Hematopoietic multipotent progenitor cell (in vitro differentiated cells): ENCODE measurements at regions not wholly inside any gene's neighbourhood (a gene's known extent, or its start where the extent isn't known, plus 50 kb on each side); places are given as distances from the start of the nearest gene placed in this dataset.
A peak's percentile ranks its signal among the peaks of the same experiment; 100 is the strongest.
"Not testable (repeated sequence)": the region's sequence is repeated elsewhere in the genome, so short reads cannot be mapped to it uniquely, and the experiment has no call there.

ENCODE experiments used
- DNase-seq, 3 donors: peaks; one replicate each; pipeline ENCODE4 v3.0.0-alpha.2; 2011 to 2015; ENCODE audit warnings: low read depth in 2 of 3, low spot score in 2 of 3

DNA sequence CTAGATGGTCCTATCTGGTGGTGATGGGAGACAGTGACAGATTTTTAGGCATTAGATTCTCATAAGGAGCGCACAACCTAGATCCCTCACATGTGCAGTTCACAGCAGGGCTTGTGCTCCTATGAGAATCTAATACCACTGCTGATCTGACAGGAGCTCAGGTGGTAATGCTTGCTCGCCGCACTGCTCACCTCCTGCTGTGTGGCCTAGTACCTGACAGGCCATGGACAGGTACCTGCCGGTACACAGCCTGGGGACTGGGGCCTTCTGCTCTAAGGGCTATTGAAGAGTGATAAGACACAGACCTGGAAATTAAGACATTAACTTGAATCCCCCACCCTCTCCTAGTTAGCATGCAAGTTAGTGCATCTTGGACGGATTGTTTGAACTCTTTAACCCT, 64.4 kb downstream of the KLRB1 start:
- not testable (repeated sequence) for DNase-seq

DNA sequence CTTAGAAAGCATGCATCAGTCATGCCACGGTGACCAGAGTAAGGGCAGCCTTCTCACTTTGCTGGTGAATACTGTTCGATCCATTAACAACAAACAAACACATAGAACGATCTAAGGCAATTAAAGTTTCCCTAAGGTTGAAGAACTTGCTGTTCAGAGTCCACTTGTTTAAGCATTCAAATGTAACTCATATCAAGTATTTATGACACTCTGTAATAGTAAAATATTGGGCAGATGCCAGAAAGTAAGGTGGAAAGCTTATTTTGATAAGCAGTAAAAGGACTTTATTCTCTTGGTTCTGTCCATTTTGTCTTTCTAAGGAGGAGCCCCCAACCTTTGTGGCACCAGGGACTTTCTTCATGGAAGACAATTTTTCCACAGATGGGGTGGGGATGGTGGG, 64.9 kb downstream of the KLRB1 start:
- DNase-seq, result not testable (repeated sequence)

DNA sequence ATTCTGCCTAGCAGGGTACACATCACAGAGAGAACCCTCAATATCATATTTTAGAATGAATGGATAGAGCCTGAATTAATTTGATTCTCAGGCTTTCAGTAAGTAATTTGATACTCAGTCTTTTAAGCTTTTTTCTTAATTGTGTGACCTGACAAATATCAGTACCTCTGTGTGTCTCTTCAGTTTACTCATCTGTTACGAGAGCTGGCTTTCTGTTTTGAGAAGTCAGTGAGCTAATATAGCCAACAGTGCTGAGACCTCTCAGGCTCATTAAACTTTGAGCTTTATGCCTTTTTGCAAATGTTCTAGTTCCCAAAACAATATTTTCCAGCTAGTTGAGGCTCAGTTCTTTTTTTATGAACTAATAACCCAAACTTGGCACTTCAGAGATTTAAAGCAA, 91.8 kb downstream of the KLRB1 start:
- DNase-seq, result not testable (repeated sequence)

DNA sequence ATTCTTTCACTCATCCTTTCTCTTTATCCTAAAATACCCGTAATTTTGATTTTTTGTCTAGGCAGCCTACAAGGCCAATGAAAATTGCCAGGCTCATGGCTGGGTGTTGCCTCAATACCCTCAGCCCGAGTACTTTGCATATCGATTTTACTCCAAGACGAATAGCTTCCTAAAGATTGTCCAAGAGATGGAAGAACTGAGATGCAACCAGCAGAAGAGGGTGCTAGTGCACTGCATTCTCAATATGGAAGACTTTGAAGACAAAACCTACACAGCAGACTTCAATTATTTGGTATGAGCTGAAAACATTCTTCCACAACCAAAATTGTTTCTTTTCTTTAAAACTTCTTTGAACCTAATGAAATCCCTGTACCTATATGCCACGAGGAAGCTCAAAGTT, 95.0 kb downstream of the KLRB1 start:
- not testable (repeated sequence) for DNase-seq

DNA sequence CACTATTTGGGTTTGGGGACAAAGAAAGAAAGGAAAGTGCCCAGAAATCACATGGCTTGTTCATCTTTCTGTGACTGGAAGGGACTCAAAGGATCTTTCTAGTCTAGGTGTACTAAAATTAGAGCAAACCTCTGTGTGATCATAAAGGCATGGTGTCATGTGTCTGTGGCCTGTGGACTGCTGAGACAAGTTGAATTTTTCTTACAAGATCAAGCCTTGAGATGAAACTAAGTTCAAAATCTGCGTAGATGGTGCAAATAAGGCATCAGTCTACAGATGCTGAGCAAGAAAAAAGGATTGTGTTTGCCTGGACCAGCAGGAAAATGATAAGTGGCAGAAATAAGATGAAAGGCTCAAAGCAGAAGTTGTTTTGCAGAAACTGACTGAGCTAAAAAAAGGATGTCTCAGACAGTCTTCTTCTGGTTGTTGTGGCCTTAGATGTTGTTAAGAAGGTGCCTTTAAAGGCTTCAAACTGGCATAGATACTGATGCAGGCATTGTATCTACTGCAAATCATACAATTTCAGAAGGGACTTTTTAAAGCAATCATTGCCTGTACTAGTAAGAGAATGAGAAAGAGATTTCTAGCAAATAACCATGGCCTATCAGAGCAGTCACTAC, 97.2 kb downstream of the KLRB1 start:
- DNase-seq, result not testable (repeated sequence)

DNA sequence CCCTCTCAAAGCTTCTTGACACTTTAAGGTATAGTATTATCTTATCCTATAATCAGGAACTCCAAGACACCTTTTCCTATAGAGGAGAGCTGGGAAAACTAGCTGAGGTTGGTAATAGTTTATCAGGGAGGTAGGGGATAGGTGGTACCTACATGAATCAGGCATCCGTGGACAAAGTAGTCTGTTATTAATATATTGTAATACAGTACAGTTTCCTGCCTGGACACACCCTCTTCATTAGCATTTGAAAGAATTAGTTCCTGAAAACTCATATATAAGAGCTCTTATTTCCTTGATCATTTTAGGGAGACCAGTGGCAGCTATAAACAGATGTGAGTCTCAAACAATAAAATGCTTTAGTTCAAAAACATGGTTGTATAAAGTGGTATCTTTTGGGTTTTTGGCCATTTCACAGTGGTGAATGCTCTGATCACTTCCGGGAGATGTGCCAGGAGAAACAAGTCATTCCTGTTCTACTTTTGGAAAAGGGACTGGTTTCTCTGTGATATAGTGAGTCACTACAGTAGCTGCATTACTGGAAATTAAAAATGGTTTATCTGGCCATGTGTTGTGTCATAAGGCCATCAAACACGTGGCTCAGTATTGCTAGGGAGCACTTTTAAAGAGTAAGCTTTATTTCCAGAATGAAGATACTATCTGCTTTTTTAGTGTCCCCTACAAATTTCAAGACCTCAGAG, 98.1 kb downstream of the KLRB1 start:
- DNase-seq, result no peak

DNA sequence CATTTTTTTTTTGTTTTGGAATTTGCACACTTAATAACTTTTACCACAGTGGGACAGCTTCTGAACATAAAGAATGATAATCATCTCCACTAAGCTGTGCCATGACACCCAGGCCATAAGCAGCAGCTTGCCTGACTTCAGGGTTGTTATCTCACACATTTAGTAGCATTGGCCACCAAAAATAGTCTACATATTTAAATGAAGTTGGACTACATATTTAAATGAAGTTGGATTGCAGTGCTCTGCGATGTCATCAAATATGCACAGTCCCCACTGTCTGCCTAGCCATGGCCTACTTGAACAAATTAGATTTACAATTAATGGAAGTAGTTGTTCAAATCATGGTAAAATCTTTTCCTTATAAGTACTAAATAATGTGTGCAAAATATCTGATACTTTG, 101.0 kb downstream of the KLRB1 start:
- DNase-seq, result no peak

DNA sequence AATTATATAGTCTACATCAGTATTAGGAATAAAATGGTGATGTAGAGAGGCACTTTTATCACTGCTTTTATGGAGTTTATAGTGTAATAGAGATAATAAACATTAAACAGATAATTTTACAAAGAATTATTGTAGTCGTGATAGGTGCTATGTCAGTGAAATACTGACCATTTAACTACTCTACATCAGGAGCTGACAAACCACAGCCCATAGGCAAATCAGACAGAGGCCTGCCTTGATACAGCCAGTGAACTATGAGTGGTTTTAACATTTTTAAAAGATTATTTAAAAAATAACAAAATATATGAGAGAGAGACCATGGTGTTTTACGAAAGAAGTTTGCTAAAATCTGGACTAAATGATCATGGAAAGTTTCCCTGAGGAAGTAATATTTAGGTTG, 104.3 kb downstream of the KLRB1 start:
- DNase-seq, result not testable (repeated sequence)

DNA sequence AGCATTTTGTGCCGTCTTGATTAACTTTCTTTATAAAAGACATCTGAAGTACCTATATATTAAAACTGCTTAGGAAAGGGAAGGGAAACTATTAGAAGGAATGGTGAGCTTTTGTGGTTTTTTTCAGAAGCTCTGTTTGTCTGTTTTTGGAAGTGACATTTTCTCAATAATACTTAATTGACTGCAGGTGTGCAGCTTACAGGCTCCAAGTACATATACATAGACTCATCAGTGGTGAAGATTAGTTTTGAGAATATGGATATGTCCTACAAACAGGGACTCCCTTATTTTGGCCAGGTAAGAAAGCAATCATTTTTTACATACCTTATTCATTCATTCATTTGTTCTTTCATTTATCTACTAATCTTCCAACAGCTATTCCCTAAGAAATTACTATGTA, 104.9 kb downstream of the KLRB1 start:
- DNase-seq, result not testable (repeated sequence)

DNA sequence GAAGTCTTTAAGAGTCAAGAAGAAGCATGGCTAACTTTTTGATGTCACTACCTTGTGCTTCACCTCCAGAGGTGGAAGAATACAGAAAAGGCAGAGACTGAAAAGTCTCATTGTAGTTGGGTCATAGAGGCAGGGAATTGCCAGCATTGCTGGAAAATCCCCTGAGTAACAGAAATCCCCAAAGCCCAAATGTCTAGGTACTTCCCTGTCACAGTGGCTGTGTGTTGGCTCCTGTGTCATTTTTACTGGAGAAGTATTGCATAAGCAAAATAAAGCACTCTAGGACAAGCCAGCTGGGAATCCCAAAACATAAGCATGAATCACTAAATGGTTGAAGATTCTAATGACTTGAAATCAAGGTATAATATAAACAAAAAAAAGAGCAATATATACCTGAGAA, 114.4 kb downstream of the KLRB1 start:
- not testable (repeated sequence) for DNase-seq

DNA sequence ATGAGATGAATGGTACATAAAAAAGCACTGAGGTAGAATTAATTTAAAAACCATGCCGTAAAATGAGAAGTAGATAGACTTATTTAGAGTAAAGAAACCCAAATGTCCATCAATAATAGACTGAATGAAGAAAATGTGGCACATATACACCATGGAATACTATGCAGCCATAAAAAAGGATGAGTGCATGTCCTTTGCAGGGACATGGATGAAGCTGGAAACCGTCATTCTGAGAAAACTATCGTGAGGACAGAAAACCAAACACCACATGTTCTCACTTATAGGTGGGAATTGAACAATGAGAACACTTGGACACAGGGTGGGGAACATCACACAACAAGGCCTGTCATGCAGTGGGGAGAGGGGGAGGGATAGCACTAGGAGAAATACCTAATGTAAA, 126.4 kb downstream of the KLRB1 start:
- DNase-seq, result not testable (repeated sequence)

DNA sequence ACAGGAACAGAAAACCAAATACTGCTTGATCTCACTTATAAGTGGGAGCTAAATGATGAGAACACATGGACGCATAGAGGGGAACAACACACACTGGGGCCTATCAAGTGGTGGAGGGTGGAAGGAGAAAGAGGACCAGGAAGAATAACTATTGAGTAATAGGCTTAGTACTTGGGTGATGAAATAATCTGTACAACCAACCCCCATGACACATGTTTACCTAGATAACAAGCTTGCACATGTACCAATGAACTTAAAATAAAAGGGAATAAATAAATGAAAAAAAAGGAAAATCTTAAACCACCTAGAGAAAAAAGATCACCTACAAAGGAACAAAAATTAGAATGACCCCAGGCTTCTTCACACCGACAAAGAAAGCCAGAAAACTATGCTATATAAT, 133.5 kb downstream of the KLRB1 start:
- DNase-seq, result not testable (repeated sequence)

DNA sequence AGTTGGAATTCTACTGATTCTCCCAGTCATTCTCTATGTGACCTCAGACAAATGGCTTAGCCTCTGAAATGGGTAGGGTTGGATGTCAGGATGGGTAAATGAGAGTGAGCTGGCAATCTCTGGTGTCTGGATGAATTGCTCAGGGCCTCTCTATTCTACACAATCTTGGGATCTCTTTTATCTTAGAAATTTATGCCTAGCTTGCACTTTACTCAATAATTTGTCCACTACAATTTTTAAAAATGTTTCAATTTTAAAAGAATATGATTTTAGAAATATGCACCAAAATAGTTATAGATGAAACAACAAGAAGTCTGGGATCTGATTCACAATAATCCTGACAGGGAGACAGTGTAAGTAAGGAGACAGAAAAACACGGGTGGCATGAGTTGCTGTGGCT, 134.1 kb downstream of the KLRB1 start:
- DNase-seq, result not testable (repeated sequence)

DNA sequence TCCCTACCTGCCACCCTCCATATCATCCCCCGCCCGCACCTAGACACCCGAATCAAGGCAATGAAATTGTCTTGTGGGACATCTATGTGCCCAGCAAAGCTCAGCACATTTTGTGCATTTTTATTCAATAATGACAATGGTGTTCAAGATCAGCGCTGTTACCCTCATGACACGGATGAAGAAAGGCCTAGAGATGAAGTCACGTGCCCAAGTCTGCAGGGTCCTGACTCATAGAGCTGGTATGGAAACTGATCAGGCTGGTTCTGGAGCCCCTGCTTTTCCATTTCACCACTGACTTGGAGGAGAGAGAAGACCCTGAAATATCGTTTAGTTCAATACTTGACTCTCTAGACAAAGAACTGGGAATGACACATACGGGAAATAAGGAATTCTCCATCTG, 136.2 kb downstream of the KLRB1 start:
- DNase-seq, result not testable (repeated sequence)

DNA sequence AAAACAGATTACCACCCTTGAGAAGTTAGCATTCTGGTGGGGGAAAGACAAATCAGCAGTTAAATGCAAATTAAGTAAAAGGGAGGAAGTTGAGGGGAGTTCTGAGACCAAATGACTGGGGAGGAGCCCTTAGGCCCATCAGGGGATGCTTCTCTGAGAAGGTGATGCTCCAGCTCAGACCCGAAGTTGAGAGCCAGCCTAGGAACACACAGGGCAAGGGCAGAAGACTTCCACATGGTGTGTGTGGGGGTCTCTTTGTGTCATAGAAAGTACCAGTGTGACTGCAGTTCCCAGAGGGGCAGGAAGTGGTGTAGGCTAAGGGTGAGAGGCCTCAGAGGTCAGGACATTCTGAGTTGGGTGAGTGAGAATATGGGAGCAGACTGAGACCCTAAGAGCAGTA, 137.3 kb downstream of the KLRB1 start:
- not testable (repeated sequence) for DNase-seq

DNA sequence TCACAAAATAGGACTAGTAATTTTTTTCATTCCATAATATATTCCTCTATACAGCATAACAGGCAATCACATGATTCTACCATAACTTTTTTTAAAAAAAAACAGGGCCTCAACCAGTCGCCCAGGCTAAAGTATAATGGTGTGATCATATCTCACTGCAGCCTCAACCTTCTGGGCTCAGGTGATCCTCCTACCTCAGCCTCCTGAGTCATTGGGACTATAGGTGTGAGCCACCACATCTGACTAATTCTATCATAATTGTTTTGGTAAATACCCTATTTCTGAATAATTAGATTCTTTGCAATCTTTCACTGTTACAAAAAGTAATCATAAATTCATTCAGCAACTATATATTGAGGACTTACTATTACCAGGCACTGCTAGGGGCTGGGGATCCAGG, 137.8 kb downstream of the KLRB1 start:
- not testable (repeated sequence) for DNase-seq

DNA sequence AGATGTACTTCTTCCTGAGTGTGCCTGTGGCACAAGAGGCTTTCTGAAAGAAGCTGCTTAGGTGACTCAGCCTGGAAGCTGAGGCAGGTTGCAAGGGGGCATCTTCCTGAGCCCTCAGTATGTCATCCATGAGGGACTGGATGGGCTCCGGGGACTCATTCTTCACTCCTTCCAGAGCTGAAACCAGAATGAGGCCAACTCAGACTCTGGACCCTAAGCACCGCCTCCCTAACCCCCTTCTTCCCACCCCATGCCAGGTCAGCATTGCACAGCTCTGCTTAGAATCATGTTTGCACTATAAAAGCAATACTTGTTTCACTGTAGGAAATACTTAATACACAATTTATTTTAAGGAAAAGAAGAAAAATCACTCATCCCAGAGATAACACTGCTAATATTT, 138.3 kb downstream of the KLRB1 start:
- not testable (repeated sequence) for DNase-seq

DNA sequence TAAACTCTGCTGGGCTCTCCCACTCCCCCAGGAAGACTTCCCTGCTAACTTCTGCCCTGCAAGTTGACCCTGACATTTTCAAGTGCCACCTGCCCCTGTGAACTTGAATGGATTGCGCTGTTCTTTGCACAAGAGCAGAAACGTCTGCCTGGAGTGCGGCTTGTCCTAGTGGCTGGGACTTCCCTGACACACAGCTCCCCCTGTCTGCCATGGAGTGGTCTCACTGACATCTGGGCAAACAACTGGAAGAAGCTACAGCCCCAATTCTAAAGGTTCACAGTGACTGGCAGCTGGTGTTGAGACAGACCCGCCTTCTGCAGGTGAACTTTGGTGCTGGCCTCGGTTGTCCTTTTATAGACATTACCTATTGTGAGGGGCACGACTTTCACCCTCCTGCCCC, 138.7 kb downstream of the KLRB1 start:
- peak in 2 of 3 donors; percentile 70 to 84 for DNase-seq

DNA sequence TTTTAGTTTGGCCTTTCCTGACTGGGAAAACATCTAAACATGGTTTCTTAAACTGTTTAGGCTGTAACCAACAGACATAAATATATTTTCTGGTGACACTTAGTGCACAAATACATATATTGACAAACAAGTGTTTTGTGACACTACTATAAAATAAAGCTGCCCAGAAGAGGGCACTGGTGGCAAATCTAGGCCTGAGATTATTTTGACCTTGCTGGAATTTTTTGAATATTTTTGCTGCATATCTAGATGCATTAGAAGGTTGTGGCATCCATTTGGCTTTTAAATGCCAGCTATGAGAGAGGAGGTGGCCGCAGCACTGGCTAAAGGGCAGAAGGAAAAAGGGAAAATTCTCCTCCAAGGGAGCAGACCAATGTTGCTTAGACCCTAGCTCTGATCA, 139.6 kb downstream of the KLRB1 start:
- peak in 1 of 3 donors; percentile 20 for DNase-seq

DNA sequence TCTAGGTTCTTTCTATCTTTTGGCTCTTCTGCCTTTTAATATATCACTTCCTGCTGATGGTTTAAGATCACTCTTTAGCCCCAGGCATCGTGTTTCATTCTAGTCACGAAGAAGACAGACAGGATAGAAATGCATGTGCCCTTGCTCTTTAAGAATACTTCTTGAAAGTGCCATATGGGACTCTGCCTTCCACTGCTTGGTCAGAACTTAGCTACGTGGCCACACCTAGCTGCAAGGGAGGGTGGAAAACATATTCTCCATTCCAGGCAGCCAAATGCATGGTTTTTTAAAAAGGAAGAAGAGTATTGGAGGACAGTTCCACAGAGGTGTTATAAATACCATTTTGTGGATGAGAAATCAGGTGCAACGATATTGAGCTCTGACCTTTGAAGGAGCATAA, 143.3 kb downstream of the KLRB1 start:
- DNase-seq, result no peak

DNA sequence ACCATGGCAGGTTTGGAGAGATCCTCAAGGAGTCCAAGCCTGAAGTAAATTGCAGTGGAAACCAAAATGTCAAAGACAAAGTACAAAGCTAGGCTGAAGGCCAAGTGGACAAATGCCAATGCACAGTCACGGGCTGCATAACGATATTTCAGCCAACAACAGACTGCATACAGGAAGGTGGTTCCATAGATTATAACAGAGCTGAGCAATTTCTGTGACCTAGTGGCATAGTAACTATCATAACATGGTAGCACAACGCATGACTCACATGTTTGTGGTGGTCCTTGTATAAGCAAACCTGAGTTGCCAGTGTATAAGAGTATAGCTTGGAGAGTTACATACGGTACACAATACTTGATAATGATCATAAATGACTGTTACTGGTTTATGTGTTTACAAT, 152.2 kb downstream of the KLRB1 start:
- peak in 2 of 3 donors; percentile 70 to 97 for DNase-seq

DNA sequence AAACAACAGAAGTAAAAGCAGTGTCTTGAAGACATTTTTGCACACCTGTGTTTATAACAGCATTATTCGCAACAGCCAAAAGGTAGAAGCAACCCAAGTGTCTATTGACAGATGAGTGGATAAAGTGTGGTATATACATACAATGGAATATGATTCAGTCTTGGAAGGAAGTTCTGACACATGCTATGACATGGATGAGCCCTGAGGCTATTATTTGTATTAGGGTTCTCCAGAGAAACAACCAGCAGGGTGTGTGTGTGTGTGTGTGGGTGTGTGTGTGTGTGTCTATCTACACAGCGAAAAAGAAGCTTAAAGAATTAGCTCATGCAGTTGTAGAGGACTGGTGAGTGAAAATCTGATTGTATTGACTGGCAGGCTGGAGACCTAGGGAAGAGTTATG, 153.7 kb downstream of the KLRB1 start:
- not testable (repeated sequence) for DNase-seq
